ENCODE measurements at regions not wholly inside any gene's neighbourhood (a gene's known extent, or its start where the extent isn't known, plus 50 kb on each side); places are given as distances from the start of the nearest gene placed in this dataset.

GRCh38 chr5:155260798-155261197, 247.2 kb downstream of the KIF4B start:
- H3K27ac ChIP-seq = no peak overlapping the region
- DNase-seq (ENCODE audit: low spot score) = no peak
- no peak overlapping the region for H3K4me3 ChIP-seq
- TF ChIP-seq CTCF (IDR thresholded peaks at IDR 0.05) = no peak

GRCh38 chr5:155263381-155263780, 249.8 kb downstream of the KIF4B start:
- TF ChIP-seq CTCF (IDR thresholded peaks at IDR 0.05) = no peak
- no peak overlapping the region for H3K27ac ChIP-seq
- DNase-seq (ENCODE audit: low spot score) = no peak
- no peak overlapping the region for H3K4me3 ChIP-seq

GRCh38 chr5:155264809-155265208, 251.3 kb downstream of the KIF4B start:
- no peak for TF ChIP-seq CTCF (IDR thresholded peaks at IDR 0.05)
- no peak overlapping the region for H3K4me3 ChIP-seq
- no peak overlapping the region for H3K27ac ChIP-seq
- no peak for DNase-seq (ENCODE audit: low spot score)

GRCh38 chr5:155268770-155269425, 255.3 kb downstream of the KIF4B start:
- no peak for DNase-seq (ENCODE audit: low spot score)
- Histone ChIP-seq H3K4me3 (no peak overlapping the region), H3K27ac (no peak overlapping the region)
- no peak for TF ChIP-seq CTCF (IDR thresholded peaks at IDR 0.05)

GRCh38 chr5:155270725-155271124, 257.2 kb downstream of the KIF4B start:
- H3K27ac ChIP-seq = no peak overlapping the region
- no peak for DNase-seq (ENCODE audit: low spot score)
- TF ChIP-seq CTCF (IDR thresholded peaks at IDR 0.05) = no peak
- no peak overlapping the region for H3K4me3 ChIP-seq

- no peak for DNase-seq (ENCODE audit: low spot score)
- Histone ChIP-seq H3K4me3 (no peak overlapping the region), H3K27ac (no peak overlapping the region)
- TF ChIP-seq CTCF (IDR thresholded peaks at IDR 0.05) = no peak
Measured at GRCh38 chr5:155274484-155274883, 260.9 kb downstream of the KIF4B start.

- H3K27ac ChIP-seq = no peak overlapping the region
- no peak overlapping the region for H3K4me3 ChIP-seq
- DNase-seq (ENCODE audit: low spot score) = no peak
- TF ChIP-seq CTCF (IDR thresholded peaks at IDR 0.05) = no peak
Measured at GRCh38 chr5:155275222-155275621, 261.7 kb downstream of the KIF4B start.
